ENCODE measurements at regions not wholly inside any gene's neighbourhood (a gene's known extent, or its start where the extent isn't known, plus 50 kb on each side); places are given as distances from the start of the nearest gene placed in this dataset.

- no peak overlapping the region for H3K4me3 ChIP-seq
- no peaks in the 10 kb centered on the region for H3K36me3 ChIP-seq
- DNase-seq (no peak), ATAC-seq (no peak)
- no peak overlapping the region for H3K27ac ChIP-seq
- no peaks in the 10 kb centered on the region for H3K4me1 ChIP-seq
- intact Hi-C loops (cut with DNase I), result no loop called here
- H3K27me3 ChIP-seq, result no peaks in the 10 kb centered on the region
- H3K9me3 ChIP-seq, result no peaks in the 10 kb centered on the region
- no peak for TF ChIP-seq CTCF (IDR thresholded peaks at IDR 0.05)
Measured at GRCh38 chr3:164113371-164114332, 964.6 kb downstream of the SI start.

DNA sequence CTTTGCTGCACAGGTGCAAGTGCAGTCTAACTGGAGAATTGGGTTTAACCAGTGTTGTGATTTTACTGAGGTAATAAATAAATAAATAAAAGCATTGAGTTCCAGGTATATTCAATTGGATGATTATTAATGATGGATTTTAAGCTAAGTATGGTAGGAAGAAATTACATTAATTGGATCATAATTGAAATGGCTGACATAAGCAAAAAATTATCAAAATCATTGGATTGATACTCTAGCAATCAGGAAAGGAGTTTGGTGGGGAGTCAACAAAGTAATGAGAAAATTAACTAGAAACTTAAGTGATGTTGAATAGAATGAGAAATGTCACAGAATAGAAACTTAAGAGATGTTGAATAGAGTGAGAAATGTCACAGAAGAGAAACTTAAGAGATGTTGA, 981.9 kb downstream of the SI start:
- ATAC-seq (no peak), DNase-seq (no peak)
- Histone ChIP-seq H3K9me3 (no peaks in the 10 kb centered on the region), H3K4me3 (no peak overlapping the region), H3K27ac (no peak overlapping the region), H3K27me3 (no peaks in the 10 kb centered on the region), H3K4me1 (no peaks in the 10 kb centered on the region), H3K36me3 (no peaks in the 10 kb centered on the region)
- no peak for TF ChIP-seq CTCF (IDR thresholded peaks at IDR 0.05)
- intact Hi-C loops (cut with DNase I), result no loop called here

DNA sequence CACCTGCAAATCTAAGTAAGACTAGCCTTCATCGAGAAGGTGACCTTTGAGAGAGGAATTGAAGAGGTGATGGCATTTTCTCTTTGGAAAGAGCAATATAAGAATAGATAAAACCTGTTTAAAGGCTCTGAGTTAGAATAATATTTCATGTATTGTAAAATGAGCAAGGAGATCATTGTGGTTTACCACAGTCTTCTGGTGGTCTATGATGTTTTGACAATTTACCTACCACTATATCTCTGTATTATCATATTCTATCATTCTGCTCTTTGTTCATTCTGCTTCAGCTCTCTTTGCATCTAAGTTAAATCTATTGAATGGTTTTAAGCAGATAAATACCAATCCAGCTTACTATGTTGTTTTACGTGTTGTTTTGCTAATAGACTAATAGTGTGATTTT, 982.3 kb downstream of the SI start:
- Histone ChIP-seq H3K4me3 (no peak overlapping the region), H3K27ac (no peak overlapping the region), H3K36me3 (no peaks in the 10 kb centered on the region), H3K27me3 (no peaks in the 10 kb centered on the region), H3K4me1 (no peaks in the 10 kb centered on the region), H3K9me3 (no peaks in the 10 kb centered on the region)
- TF ChIP-seq CTCF (IDR thresholded peaks at IDR 0.05), result no peak
- intact Hi-C loops (cut with DNase I), result no loop called here
- no peak for ATAC-seq
- no peak for DNase-seq

DNA sequence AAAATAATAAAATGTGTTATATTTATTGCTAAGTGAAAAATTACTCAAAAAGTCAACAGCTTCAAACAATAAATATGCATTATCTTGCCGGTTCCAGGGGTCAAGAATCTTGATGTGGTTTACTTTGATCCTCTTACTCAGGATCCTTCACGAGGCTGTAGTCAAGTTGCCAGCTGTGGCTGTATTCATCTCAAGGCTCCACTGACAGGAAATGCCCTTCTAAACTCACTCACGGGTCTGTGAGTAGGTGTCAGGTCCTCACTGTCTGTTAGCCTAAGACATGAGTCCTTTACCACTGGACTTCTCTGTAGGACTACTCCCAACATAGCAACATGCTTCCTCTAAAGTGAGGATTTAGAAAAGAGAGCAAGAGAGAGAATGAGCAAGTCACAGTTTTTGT, 983.0 kb downstream of the SI start:
- no peaks in the 10 kb centered on the region for H3K4me1 ChIP-seq
- DNase-seq (no peak), ATAC-seq (no peak)
- no peaks in the 10 kb centered on the region for H3K27me3 ChIP-seq
- no peaks in the 10 kb centered on the region for H3K36me3 ChIP-seq
- no peak for TF ChIP-seq CTCF (IDR thresholded peaks at IDR 0.05)
- no peak overlapping the region for H3K27ac ChIP-seq
- no peaks in the 10 kb centered on the region for H3K9me3 ChIP-seq
- intact Hi-C loops (cut with DNase I), result no loop called here
- no peak overlapping the region for H3K4me3 ChIP-seq

- no peak overlapping the region for H3K4me3 ChIP-seq
- no peaks in the 10 kb centered on the region for H3K9me3 ChIP-seq
- DNase-seq (no peak), ATAC-seq (no peak)
- no peak overlapping the region for H3K27ac ChIP-seq
- TF ChIP-seq CTCF (IDR thresholded peaks at IDR 0.05), result no peak
- intact Hi-C loops (cut with DNase I), result no loop called here
- H3K4me1 ChIP-seq, result no peaks in the 10 kb centered on the region
- H3K27me3 ChIP-seq, result no peaks in the 10 kb centered on the region
- H3K36me3 ChIP-seq, result no peaks in the 10 kb centered on the region
Measured at GRCh38 chr3:164094546-164094945, 983.8 kb downstream of the SI start.

Data from upper lobe of right lung (tissue), 1 donor.